Activated naive CD8-positive, alpha-beta T cell (primary cell): ENCODE measurements at regions not wholly inside any gene's neighbourhood (a gene's known extent, or its start where the extent isn't known, plus 50 kb on each side); places are given as distances from the start of the nearest gene placed in this dataset.

ENCODE experiments used
- H3K27ac Mint-ChIP-seq: one replicate; pipeline ENCODE4 v1.8.0; 2021; ENCODE audit warnings: mixed read lengths
- H3K27me3 Mint-ChIP-seq: one replicate; pipeline ENCODE4 v1.8.0; 2021; ENCODE audit warnings: mixed read lengths
- H3K36me3 Mint-ChIP-seq: one replicate; pipeline ENCODE4 v1.8.0; 2021; ENCODE audit warnings: mixed read lengths
- H3K4me1 Mint-ChIP-seq: one replicate; pipeline ENCODE4 v1.8.0; 2021; ENCODE audit warnings: low read depth, mixed read lengths
- H3K4me3 Mint-ChIP-seq: one replicate; pipeline ENCODE4 v1.8.0; 2021; ENCODE audit warnings: mild to moderate bottlenecking, mixed read lengths
- H3K9me3 Mint-ChIP-seq: one replicate; pipeline ENCODE4 v1.8.0; 2021; ENCODE audit warnings: low read depth, mixed read lengths

- peaks cover under 1% of the 10 kb centered on the region for H3K27me3 Mint-ChIP-seq
- H3K4me3 Mint-ChIP-seq: no peak overlapping the region
- H3K27ac Mint-ChIP-seq: no peak overlapping the region
- no peaks in the 10 kb centered on the region for H3K4me1 Mint-ChIP-seq
- H3K9me3 Mint-ChIP-seq: no peaks in the 10 kb centered on the region
- H3K36me3 Mint-ChIP-seq: peaks cover under 1% of the 10 kb centered on the region
Measured at GRCh38 chr2:215693193-215693998, 257.5 kb upstream of the FN1 start.

GRCh38 chr2:215692387-215693079 is 256.7 kb upstream of the FN1 start:
- Mint-ChIP-seq H3K27ac (no peak overlapping the region), H3K9me3 (no peaks in the 10 kb centered on the region), H3K4me1 (no peaks in the 10 kb centered on the region), H3K36me3 (no peaks in the 10 kb centered on the region), H3K4me3 (no peak overlapping the region), H3K27me3 (no peaks in the 10 kb centered on the region)

DNA sequence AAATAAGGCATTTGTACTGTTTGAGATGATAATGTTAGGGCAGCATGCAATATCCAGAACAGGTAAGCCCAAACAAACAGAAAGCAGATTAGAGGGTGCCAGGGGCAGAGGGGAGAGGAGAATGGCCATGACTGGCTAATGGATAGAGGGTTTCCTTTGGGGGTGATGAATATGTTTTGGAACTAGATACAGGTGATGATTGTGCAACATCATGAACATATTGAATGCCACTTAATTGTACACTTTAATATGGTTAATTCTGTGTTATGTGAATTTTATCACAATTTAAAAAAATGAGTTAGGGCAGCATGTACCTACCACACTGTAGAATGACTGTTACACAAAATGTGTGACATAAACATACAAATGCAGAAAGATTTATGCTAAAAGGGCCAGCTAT is 255.5 kb upstream of the FN1 start:
- H3K36me3 Mint-ChIP-seq: no peaks in the 10 kb centered on the region
- H3K4me3 Mint-ChIP-seq: no peak overlapping the region
- H3K27me3 Mint-ChIP-seq: no peaks in the 10 kb centered on the region
- no peaks in the 10 kb centered on the region for H3K9me3 Mint-ChIP-seq
- H3K4me1 Mint-ChIP-seq: no peaks in the 10 kb centered on the region
- no peak overlapping the region for H3K27ac Mint-ChIP-seq

DNA sequence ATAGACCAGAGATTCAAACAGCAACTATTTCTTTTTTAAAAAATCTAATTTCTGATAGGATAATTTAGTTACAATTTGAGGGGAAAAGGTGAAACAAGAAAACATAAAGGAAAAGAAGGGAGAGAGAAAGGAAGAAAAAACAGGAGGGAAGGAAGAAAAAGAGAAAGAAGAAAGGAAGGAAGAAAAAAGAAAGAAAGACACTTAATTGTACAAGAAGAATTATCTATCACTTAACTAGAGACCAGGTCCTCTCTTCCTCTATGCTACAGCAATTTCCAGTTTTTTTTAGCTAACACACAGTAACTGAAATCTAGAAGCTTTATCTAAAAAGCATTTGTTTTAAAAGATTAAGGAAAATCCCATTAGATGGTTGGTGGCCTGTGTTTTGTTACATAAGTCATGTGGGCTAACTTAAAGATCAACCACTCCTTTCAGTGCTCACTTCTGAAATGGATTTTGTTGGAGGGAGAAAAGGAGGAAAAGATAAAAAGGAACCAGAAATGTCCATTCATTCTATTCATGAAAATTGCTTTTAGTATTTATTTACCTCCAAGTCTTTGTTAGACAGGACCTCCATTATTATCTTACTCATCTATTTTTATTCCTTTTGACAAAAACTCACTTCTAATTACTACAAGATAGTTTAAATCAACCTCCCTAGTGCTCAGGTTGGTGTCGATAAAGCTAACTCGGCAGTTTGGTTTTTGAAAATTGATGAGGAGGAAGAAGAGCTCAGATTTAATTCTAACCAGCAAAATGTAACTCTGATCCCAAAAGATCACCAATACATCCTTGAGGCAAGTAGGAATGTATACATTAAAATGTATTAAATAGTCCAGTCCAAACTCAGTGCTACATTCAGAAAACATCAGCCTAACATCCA is 251.5 kb upstream of the FN1 start:
- Mint-ChIP-seq H3K9me3 (peaks cover 11% of the 10 kb centered on the region), H3K4me1 (peaks cover 2% of the 10 kb centered on the region), H3K4me3 (no peak overlapping the region), H3K27ac (no peak overlapping the region), H3K36me3 (peaks cover 5% of the 10 kb centered on the region), H3K27me3 (no peaks in the 10 kb centered on the region)

- Mint-ChIP-seq H3K27ac (no peak overlapping the region), H3K4me3 (no peak overlapping the region), H3K36me3 (peaks cover 5% of the 10 kb centered on the region), H3K4me1 (peaks cover 22% of the 10 kb centered on the region), H3K9me3 (peaks cover 11% of the 10 kb centered on the region), H3K27me3 (no peaks in the 10 kb centered on the region)
Measured at GRCh38 chr2:215685238-215685990, 249.5 kb upstream of the FN1 start.

DNA sequence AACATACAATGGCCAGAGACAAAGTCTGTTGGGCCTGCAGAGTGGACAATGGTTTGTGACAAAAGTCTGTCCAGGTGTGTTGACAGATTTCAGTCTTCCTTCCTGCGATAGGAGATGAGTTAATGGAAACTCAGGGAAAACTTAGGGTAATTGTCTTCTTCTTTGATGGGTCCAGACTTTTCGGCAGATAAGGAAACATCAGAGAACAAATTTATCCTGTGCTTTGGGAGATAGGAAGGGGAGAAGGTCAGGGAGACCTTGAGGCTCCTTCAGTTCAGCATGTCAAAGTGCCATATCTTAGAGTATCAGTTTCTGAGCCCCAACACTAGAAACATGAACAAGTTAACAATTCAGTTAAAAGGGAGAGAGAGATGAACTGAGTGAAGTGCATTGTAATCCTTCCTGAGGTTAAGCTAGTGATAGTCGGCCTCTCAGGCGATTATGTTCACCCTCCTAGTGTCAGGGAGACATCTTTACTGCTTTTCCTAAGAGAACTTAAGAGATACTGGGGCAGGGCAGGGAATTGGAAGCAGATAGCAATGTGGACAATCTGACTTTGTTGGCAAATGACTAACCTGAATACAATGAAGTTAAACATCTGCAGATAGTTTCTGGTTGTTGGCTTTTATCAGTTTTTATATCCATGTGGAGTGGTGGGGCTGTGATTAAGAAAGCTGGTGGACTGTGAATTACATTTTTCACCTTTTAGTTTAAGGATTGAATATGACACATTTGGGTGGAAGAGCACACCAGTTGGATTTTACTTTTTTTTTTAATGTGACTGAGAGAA is 248.8 kb upstream of the FN1 start:
- Mint-ChIP-seq H3K27me3 (no peaks in the 10 kb centered on the region), H3K9me3 (peaks cover 11% of the 10 kb centered on the region), H3K36me3 (peaks cover 5% of the 10 kb centered on the region), H3K4me1 (peaks cover 25% of the 10 kb centered on the region), H3K4me3 (no peak overlapping the region), H3K27ac (no peak overlapping the region)

- peaks cover 5% of the 10 kb centered on the region for H3K36me3 Mint-ChIP-seq
- H3K27ac Mint-ChIP-seq: no peak overlapping the region
- H3K4me3 Mint-ChIP-seq: no peak overlapping the region
- no peaks in the 10 kb centered on the region for H3K27me3 Mint-ChIP-seq
- peaks cover 25% of the 10 kb centered on the region for H3K4me1 Mint-ChIP-seq
- peaks cover 11% of the 10 kb centered on the region for H3K9me3 Mint-ChIP-seq
Measured at GRCh38 chr2:215683295-215683694, 247.4 kb upstream of the FN1 start.

DNA sequence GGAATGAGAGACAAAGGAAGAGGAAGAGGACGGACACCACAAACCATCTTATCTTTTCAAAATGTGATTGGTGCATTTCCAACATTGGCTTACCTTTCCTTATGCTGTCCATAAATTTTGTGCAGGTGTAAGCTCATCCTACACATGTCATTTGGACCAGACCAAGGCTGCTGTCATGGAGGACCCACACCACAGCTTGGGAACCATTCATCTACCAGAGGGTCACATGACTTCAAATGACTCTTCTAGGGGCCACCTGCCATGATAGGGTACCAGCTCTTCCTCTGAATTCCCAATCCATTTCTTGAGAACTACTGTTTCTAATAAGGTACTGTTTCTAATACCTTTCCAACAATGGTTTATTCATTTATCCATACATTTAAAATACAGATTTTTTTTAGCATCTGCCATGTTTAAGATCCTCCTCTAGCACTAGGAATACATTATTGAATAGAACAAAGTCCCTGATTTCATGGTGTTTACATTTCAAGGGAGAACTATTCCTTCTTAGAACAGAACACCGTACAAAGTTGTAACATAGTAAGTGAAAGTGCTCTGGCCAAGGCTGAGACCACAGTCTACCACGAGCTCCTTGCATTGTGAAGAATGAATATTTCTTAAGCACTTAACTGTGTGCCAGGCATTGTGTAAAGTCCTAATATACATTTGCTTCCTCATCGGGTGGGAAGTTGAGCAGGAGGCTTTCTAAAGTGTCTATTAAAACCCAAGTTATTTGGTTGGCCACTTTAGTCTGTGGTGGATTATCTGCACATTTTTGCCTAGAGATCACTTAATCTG is 246.1 kb upstream of the FN1 start:
- Mint-ChIP-seq H3K4me3 (peak overlapping the region; percentile 46), H3K27me3 (no peaks in the 10 kb centered on the region), H3K27ac (peak overlapping the region; percentile 28), H3K9me3 (peaks cover 11% of the 10 kb centered on the region), H3K4me1 (peaks cover 35% of the 10 kb centered on the region), H3K36me3 (peaks cover 5% of the 10 kb centered on the region)

DNA sequence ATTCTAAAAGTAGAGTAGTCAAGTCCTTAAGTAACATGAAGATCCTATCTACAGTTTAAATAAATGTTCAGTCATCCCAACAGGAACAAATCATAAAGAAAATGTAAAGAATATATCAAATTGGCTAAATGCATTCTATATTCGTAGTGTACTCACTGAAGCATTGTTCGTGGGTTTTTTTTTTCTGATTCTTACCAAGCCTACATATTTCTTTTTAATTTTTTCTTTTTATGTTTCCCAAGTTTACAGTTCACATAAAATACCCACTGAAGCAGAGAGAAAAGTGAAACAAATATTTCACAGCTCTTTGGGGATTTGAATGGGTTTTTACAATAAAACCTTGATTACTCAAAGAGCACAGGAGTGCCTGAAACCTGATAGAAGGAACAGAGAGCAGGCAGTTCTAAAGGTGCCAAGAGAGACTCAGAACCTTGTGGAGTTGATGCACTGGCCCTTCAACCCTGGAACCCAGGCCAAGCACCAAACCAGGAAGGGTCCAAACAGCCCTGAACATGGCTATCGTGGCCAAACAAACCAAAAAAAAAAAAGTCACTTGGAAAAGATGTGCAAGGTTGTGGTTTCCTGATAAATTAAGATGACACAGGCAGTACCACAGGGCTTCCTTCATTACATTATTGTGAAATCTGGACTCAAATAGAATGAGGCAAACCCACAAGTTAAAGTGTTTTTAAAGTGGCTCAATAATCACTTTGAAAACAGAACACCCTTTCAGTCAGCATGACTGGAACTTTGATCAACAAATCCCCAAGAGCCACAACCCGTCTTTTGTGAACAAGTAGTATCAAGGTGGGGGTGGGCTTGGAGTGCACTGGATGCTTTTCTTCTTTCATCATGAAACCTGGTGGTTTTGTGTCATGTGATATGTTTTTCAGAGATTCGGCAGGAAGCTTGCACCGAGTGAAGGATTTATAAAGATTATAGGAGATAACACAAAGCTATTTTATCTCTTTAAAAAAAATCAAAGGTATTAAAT is 245.0 kb upstream of the FN1 start:
- Mint-ChIP-seq H3K4me1 (peaks cover 36% of the 10 kb centered on the region), H3K4me3 (peak overlapping the region; percentile 46), H3K9me3 (peaks cover 11% of the 10 kb centered on the region), H3K36me3 (peaks cover 5% of the 10 kb centered on the region), H3K27ac (peak overlapping the region; percentile 59), H3K27me3 (no peaks in the 10 kb centered on the region)

- Mint-ChIP-seq H3K36me3 (no peaks in the 10 kb centered on the region), H3K27ac (no peak overlapping the region), H3K4me1 (peaks cover 34% of the 10 kb centered on the region), H3K27me3 (no peaks in the 10 kb centered on the region), H3K4me3 (no peak overlapping the region), H3K9me3 (peaks cover 3% of the 10 kb centered on the region)
Measured at GRCh38 chr2:215678094-215678493, 242.2 kb upstream of the FN1 start.

DNA sequence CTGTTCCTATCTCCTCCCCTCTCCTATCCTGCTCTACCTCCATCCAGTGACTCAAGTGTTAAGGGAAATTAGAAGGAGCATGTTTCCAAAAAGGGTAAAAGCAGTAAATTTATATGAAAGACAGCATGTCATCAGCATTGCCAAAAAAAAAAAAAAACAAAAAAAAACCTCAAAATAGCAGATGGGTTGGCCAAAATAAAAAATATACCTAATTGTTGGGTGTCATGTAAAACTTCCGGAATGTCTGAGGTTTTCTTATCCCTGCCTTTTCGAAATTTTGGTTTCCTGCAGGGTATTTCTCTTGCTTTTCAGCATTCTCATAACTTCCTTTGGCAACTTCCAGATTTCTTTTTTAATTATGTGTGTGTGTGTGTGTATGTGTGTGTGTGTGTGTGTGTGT is 241.6 kb upstream of the FN1 start:
- peaks cover 3% of the 10 kb centered on the region for H3K9me3 Mint-ChIP-seq
- H3K4me3 Mint-ChIP-seq: no peak overlapping the region
- peaks cover 33% of the 10 kb centered on the region for H3K4me1 Mint-ChIP-seq

DNA sequence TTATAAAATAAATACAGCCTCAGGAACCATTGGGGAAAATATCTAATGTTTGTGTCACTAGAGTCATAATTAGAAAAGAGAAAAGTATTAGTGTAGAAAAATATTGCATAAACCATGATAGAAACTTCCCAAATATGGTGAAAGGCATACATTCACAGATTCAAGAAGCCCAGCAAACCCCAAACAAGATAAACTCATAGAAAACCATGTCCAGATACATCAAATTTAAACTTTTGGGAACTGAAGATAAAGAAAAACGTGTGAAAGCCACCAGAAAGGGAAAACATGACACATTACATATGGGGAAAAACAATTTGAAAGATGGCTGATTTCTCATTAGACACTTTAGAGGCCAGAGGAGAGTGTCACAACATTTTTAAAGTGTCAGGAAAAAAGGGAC is 236.5 kb upstream of the FN1 start:
- H3K36me3 Mint-ChIP-seq: peaks cover 2% of the 10 kb centered on the region
- peaks cover 2% of the 10 kb centered on the region for H3K27me3 Mint-ChIP-seq
- H3K9me3 Mint-ChIP-seq: peaks cover 3% of the 10 kb centered on the region
- no peak overlapping the region for H3K27ac Mint-ChIP-seq
- peaks cover 4% of the 10 kb centered on the region for H3K4me1 Mint-ChIP-seq
- H3K4me3 Mint-ChIP-seq: no peak overlapping the region

More for the DNA sequence above, 241.6 kb upstream of the FN1 start:
- Mint-ChIP-seq H3K27ac (no peak overlapping the region), H3K36me3 (peaks cover 1% of the 10 kb centered on the region), H3K27me3 (no peaks in the 10 kb centered on the region)
